Gastroesophageal sphincter (tissue), 4 donors: ENCODE measurements at regions not wholly inside any gene's neighbourhood (a gene's known extent, or its start where the extent isn't known, plus 50 kb on each side); places are given as distances from the start of the nearest gene placed in this dataset.

ENCODE experiments used
- ATAC-seq: fragments of 150-250 bp; one replicate; pipeline ENCODE4 v1.9.1; 2016; ENCODE audit warnings: mild to moderate bottlenecking, moderate library complexity
- H3K27ac ChIP-seq, 4 donors: fragments of 200-600 bp; sonication (generic) in 3 of 4; 1 replicate in 3 of 4; 2 replicates in 1 of 4; pipeline ENCODE4 v1.5.1; 2016 to 2019
- H3K27me3 ChIP-seq: fragments of 200-600 bp; sonication (generic); one replicate; pipeline ENCODE4 v1.5.1; 2019
- H3K36me3 ChIP-seq, 2 donors: fragments of 200-600 bp; sonication (generic); one replicate each; pipeline ENCODE4 v1.5.1; 2019; ENCODE audit warnings: control low read depth in 1 of 2
- H3K4me1 ChIP-seq, 3 donors: fragments of 200-600 bp; sonication (generic); 1 replicate in 2 of 3; 2 replicates in 1 of 3; pipeline ENCODE4 v1.5.1; 2016 to 2019; ENCODE audit warnings: control low read depth in 2 of 3
- H3K4me3 ChIP-seq, 2 donors: fragments of 200-600 bp; sonication (generic); one replicate each; pipeline ENCODE4 v1.5.1; 2019; ENCODE audit warnings: mild to moderate bottlenecking in 1 of 2, moderate library complexity in 1 of 2
- H3K9me3 ChIP-seq, 3 donors: fragments of 200-600 bp; sonication (generic); one replicate each; pipeline ENCODE4 v1.5.1; 2017 to 2019; ENCODE audit warnings: control low read depth in 2 of 3
- EP300 ChIP-seq: sonication (generic); formaldehyde crosslinking; IDR thresholded peaks from one replicate; pipeline ENCODE4 v1.6.1; 2017; ENCODE audit warnings: antibody characterized with exemption, mild to moderate bottlenecking
- POLR2A ChIP-seq, 2 donors: fragments of 450-650 bp; IDR thresholded peaks; one replicate each; pipeline ENCODE4 v1.6.1; 2017; ENCODE audit warnings: antibody characterized with exemption in 2 of 2, mild to moderate bottlenecking in 2 of 2, moderate library complexity in 1 of 2
- POLR2AphosphoS5 ChIP-seq: sonication (generic); formaldehyde crosslinking; IDR thresholded peaks from one replicate; pipeline ENCODE4 v1.6.1; 2017; ENCODE audit warnings: antibody characterized with exemption
- WGBS, 2 donors: methylation state at CpG; one replicate each; pipeline ENCODE4 v1.1.5; 2018; ENCODE audit warnings: low coverage in 1 of 2; 5-methylcytosine and 5-hydroxymethylcytosine counted together
- TF ChIP-seq, protein P1 (sequence below), 4 experiments: fragments of 200-600 bp in 2 of 4; fragments of 450-650 bp in 2 of 4; sonication (generic) in 1 of 4; IDR thresholded peaks; one replicate each; pipeline ENCODE4 v1.5.1; 2017 to 2019; ENCODE audit warnings: antibody characterized with exemption in 4 of 4, mild to moderate bottlenecking in 2 of 4, moderate library complexity in 2 of 4

DNA sequence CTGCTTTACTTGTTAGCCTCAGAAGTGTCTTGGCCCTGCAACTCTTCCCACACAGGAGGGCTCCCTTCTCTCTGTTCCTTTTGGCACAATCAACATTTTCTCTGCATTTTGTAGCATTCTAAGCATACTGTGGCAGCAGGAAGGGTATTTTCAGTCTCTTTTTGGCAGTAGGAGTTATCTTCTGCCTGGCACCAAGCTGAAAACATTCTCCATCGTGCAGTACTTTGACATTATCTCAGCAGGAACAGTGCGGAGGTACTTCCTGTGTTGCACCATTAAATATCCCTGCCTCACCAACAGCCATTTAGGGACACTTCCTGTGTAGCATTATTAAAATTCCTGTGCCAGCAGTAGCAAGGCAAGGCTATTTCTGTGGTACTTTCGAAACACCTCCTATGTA lies 233.2 kb upstream of the SEMA6D start:
- no peak overlapping the region for H3K4me3 ChIP-seq
- 72% methylated on average over 3 of the region's 3 CpGs; no CpG with 5 or more reads in 1 of the 2 donors for WGBS, 2 donors
- ATAC-seq, result no peak
- H3K9me3 ChIP-seq, result no peaks in the 10 kb centered on the region
- H3K36me3 ChIP-seq, result no peaks in the 10 kb centered on the region
- H3K4me1 ChIP-seq, result no peaks in the 10 kb centered on the region
- TF ChIP-seq POLR2A (IDR thresholded peaks at IDR 0.05) (no peak), EP300 (no peak), POLR2AphosphoS5 (no peak)
- TF ChIP-seq, protein P1, sequence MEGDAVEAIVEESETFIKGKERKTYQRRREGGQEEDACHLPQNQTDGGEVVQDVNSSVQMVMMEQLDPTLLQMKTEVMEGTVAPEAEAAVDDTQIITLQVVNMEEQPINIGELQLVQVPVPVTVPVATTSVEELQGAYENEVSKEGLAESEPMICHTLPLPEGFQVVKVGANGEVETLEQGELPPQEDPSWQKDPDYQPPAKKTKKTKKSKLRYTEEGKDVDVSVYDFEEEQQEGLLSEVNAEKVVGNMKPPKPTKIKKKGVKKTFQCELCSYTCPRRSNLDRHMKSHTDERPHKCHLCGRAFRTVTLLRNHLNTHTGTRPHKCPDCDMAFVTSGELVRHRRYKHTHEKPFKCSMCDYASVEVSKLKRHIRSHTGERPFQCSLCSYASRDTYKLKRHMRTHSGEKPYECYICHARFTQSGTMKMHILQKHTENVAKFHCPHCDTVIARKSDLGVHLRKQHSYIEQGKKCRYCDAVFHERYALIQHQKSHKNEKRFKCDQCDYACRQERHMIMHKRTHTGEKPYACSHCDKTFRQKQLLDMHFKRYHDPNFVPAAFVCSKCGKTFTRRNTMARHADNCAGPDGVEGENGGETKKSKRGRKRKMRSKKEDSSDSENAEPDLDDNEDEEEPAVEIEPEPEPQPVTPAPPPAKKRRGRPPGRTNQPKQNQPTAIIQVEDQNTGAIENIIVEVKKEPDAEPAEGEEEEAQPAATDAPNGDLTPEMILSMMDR (IDR thresholded peaks at IDR 0.05), result no peak
- H3K27me3 ChIP-seq, result no peaks in the 10 kb centered on the region
- H3K27ac ChIP-seq, result no peak overlapping the region

DNA sequence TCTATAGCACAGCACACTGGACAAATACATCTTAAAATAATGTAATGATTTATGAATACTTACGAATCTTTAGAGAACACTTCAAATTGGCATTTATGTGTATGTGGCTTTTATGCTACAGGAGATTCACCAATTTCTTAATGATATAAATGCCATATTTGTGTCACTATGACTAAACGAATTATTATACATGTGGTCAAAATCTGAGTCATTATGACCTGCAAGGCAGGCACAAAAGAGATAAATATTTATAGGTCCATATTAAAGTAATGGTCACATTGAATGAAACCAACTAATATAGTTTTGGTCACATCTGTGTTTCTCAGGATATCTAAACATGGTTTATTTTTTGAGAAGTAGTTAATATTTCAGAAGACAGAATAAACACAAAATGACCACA lies 232.3 kb upstream of the SEMA6D start:
- H3K4me1 ChIP-seq, result no peaks in the 10 kb centered on the region
- no peak for ATAC-seq
- no peak overlapping the region for H3K4me3 ChIP-seq
- no peaks in the 10 kb centered on the region for H3K27me3 ChIP-seq
- 66 to 69% methylated on average over 2 of the region's 2 CpGs for WGBS, 2 donors
- no peaks in the 10 kb centered on the region for H3K9me3 ChIP-seq
- no peaks in the 10 kb centered on the region for H3K36me3 ChIP-seq
- no peak overlapping the region for H3K27ac ChIP-seq
- TF ChIP-seq POLR2A (IDR thresholded peaks at IDR 0.05), result no peak
- TF ChIP-seq EP300, result no peak
- TF ChIP-seq, protein P1 (IDR thresholded peaks at IDR 0.05), result no peak
- no peak for TF ChIP-seq POLR2AphosphoS5

DNA sequence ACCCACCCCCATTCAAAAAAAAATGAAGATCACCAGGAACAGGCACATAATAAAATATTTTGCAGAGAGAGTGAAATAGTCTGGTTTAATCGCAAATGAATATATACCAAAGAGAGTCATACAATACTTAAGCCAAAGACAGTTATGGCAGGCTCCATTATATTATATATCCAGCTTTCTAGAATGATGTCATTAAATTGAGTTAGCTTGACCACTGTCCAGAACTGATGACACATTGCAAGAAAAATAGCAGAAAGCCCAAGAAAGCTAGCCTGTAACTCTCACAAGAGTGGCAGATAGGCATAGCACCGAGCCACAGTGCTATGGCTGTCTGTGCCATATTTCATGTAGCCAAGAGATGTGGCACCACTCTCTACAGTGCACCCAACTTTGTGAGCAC lies 231.9 kb upstream of the SEMA6D start:
- Histone ChIP-seq H3K4me3 (no peak overlapping the region), H3K27me3 (no peaks in the 10 kb centered on the region), H3K9me3 (no peaks in the 10 kb centered on the region), H3K36me3 (no peaks in the 10 kb centered on the region), H3K4me1 (no peaks in the 10 kb centered on the region), H3K27ac (no peak overlapping the region)
- no peak for ATAC-seq
- TF ChIP-seq EP300 (no peak), POLR2A (IDR thresholded peaks at IDR 0.05) (no peak), POLR2AphosphoS5 (no peak)
- TF ChIP-seq, protein P1 (IDR thresholded peaks at IDR 0.05), result no peak
- 60 to 85% methylated on average over 2 of the region's 2 CpGs for WGBS, 2 donors

DNA sequence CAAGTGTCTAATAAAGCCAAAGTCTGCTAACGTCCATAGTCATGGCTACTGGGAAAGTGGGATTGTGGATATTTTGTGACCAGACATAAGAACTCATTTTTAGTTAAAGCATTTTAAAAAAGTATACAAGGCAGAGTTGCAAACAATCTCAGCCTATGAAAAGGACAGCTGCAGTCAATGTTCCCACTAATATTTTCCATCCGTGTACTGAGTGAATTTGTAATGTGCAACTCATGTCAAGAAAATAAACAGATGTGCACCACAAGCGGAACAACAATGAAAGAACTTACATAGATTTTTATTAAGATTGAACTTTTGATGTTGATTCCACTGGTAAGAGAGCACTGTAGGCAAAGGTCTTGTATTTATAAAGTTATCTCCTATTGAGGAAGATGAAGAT lies 231.3 kb upstream of the SEMA6D start:
- Histone ChIP-seq H3K4me3 (no peak overlapping the region), H3K36me3 (no peaks in the 10 kb centered on the region), H3K9me3 (no peaks in the 10 kb centered on the region), H3K27me3 (no peaks in the 10 kb centered on the region), H3K27ac (no peak overlapping the region), H3K4me1 (no peaks in the 10 kb centered on the region)
- 72 to 85% methylated on average over 2 to 3 of the region's 3 CpGs for WGBS, 2 donors
- no peak for ATAC-seq
- TF ChIP-seq, protein P1 (IDR thresholded peaks at IDR 0.05), result no peak
- no peak for TF ChIP-seq POLR2A (IDR thresholded peaks at IDR 0.05)
- TF ChIP-seq POLR2AphosphoS5, result no peak
- TF ChIP-seq EP300, result no peak

DNA sequence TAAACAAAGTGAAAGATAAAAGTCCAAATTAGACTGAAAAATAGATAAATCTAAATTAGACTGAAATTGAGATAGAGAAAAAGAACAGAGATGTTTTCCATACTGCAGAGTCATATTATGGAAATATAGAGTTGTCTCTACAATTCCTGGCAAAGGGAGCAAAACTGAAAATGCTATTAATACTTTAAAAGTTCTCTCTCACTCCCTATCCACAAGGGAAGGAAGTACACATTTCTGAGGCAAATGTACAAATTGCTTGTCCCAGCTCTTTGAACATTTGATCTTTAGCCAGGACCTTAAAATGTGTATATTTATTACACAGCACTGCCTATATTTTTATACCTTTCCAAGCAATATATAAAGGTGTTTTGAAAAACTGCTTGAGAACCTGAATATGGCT lies 225.1 kb upstream of the SEMA6D start:
- no peaks in the 10 kb centered on the region for H3K4me1 ChIP-seq
- H3K27me3 ChIP-seq, result no peaks in the 10 kb centered on the region
- no peak for ATAC-seq
- H3K4me3 ChIP-seq, result no peak overlapping the region
- no peak overlapping the region for H3K27ac ChIP-seq
- TF ChIP-seq, protein P1 (IDR thresholded peaks at IDR 0.05), result no peak
- no peak for TF ChIP-seq EP300
- no peak for TF ChIP-seq POLR2AphosphoS5
- no peak for TF ChIP-seq POLR2A (IDR thresholded peaks at IDR 0.05)
- H3K9me3 ChIP-seq, result no peaks in the 10 kb centered on the region
- no peaks in the 10 kb centered on the region for H3K36me3 ChIP-seq
